BE2C (cell line): ENCODE measurements at regions not wholly inside any gene's neighbourhood (a gene's known extent, or its start where the extent isn't known, plus 50 kb on each side); places are given as distances from the start of the nearest gene placed in this dataset.

Source experiments
- DNase-seq: peaks from one replicate; pipeline ENCODE4 v3.0.0-alpha.2; 2020
- H3K27me3 ChIP-seq: fragments of 250-450 bp; sonication (Bioruptor Pico); 2 replicates; pipeline ENCODE4 v1.5.1; 2020; ENCODE audit warnings: mild to moderate bottlenecking
- H3K36me3 ChIP-seq: fragments of 250-450 bp; sonication (Bioruptor Pico); 2 replicates; pipeline ENCODE4 v1.5.1; 2020; ENCODE audit warnings: mild to moderate bottlenecking
- H3K4me1 ChIP-seq: fragments of 250-450 bp; sonication (Bioruptor Pico); 2 replicates; pipeline ENCODE4 v1.5.1; 2020
- H3K4me3 ChIP-seq: 2 replicates; pipeline ENCODE4 v1.5.1; 2011; ENCODE audit warnings: low read depth, low read length
- H3K9me3 ChIP-seq: fragments of 250-450 bp; sonication (Bioruptor Pico); 2 replicates; pipeline ENCODE4 v1.5.1; 2020
- TF ChIP-seq, protein P1 (sequence below): IDR thresholded peaks from 2 replicates; pipeline ENCODE4 v1.5.1; 2012; ENCODE audit warnings: mild to moderate bottlenecking, low read depth, low read length

GRCh38 chr18:50453732-50454131, 78.9 kb downstream of the SKA1 start:
- no peaks in the 10 kb centered on the region for H3K27me3 ChIP-seq
- no peak for DNase-seq

DNA sequence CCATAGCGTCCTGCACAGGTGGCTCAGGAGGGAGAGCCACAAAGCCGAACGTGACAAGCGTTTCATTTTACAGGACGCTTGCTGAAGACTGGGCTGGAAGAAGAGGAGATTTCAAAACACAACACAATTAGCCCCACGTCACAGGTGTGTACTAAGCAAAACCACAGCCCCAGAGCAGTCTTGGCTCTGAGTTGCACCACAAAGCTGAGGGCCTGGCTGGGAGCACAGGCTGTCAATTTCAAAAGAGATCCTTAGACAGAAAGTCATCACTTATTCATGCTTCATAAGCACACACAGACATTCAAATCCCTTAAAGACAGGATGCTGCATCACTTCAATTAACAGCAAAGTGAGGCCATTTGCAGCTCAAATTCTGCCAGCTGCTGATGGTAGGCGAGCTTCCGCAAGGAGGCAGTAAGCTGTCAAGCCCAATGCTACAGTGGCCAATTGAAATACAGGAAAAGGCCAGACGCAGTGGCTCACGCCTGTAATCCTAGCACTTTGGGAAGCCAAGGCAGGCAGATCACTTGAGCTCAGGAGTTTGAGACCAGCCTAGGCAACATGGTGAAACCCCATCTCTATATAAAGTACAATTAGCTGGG, 79.6 kb downstream of the SKA1 start:
- H3K9me3 ChIP-seq: no peaks in the 10 kb centered on the region
- no peak for DNase-seq
- H3K4me3 ChIP-seq: no peak overlapping the region
- no peaks in the 10 kb centered on the region for H3K36me3 ChIP-seq
- H3K27me3 ChIP-seq: no peaks in the 10 kb centered on the region
- no peaks in the 10 kb centered on the region for H3K4me1 ChIP-seq
- TF ChIP-seq, protein P1, sequence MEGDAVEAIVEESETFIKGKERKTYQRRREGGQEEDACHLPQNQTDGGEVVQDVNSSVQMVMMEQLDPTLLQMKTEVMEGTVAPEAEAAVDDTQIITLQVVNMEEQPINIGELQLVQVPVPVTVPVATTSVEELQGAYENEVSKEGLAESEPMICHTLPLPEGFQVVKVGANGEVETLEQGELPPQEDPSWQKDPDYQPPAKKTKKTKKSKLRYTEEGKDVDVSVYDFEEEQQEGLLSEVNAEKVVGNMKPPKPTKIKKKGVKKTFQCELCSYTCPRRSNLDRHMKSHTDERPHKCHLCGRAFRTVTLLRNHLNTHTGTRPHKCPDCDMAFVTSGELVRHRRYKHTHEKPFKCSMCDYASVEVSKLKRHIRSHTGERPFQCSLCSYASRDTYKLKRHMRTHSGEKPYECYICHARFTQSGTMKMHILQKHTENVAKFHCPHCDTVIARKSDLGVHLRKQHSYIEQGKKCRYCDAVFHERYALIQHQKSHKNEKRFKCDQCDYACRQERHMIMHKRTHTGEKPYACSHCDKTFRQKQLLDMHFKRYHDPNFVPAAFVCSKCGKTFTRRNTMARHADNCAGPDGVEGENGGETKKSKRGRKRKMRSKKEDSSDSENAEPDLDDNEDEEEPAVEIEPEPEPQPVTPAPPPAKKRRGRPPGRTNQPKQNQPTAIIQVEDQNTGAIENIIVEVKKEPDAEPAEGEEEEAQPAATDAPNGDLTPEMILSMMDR: no peak

More at GRCh38 chr18:50453732-50454131, 78.9 kb downstream of the SKA1 start:
- Histone ChIP-seq H3K9me3 (no peaks in the 10 kb centered on the region), H3K36me3 (no peaks in the 10 kb centered on the region), H3K4me3 (no peak overlapping the region), H3K4me1 (no peaks in the 10 kb centered on the region)
- TF ChIP-seq, protein P1: no peak

GRCh38 chr18:50456285-50456684, 81.4 kb downstream of the SKA1 start:
- H3K27me3 ChIP-seq: no peaks in the 10 kb centered on the region

DNA sequence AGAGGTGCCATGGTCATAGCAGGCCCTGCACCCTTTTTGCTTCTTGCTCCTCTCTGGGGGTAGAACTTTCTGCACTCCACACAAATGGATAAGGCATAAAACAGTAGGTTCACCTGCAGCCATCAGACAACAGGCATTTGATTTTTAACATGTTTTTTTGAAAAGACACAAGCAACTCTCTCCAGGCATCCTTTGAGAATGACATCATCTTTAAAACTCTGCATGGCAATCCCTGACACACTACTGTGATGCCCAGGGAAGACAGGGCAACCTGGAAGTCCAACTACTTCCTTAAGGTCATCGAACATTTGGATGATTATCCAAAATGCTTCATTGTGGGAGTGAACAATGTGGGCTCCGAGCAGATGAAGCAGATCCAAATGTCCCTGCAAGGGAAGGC, 82.8 kb downstream of the SKA1 start:
- no peak for DNase-seq
- Histone ChIP-seq H3K36me3 (no peaks in the 10 kb centered on the region), H3K27me3 (no peaks in the 10 kb centered on the region), H3K4me1 (no peaks in the 10 kb centered on the region), H3K9me3 (no peaks in the 10 kb centered on the region), H3K4me3 (no peak overlapping the region)
- TF ChIP-seq, protein P1: no peak

More at GRCh38 chr18:50456285-50456684, 81.4 kb downstream of the SKA1 start:
- Histone ChIP-seq H3K36me3 (no peaks in the 10 kb centered on the region), H3K9me3 (no peaks in the 10 kb centered on the region), H3K4me3 (no peak overlapping the region), H3K4me1 (no peaks in the 10 kb centered on the region)
- no peak for DNase-seq
- TF ChIP-seq, protein P1: no peak

GRCh38 chr18:50458366-50458765, 83.5 kb downstream of the SKA1 start:
- H3K36me3 ChIP-seq: no peaks in the 10 kb centered on the region
- DNase-seq: no peak
- no peaks in the 10 kb centered on the region for H3K27me3 ChIP-seq
- no peaks in the 10 kb centered on the region for H3K4me1 ChIP-seq
- no peaks in the 10 kb centered on the region for H3K9me3 ChIP-seq
- H3K4me3 ChIP-seq: no peak overlapping the region
- TF ChIP-seq, protein P1: no peak

- no peaks in the 10 kb centered on the region for H3K27me3 ChIP-seq
- no peaks in the 10 kb centered on the region for H3K9me3 ChIP-seq
- no peaks in the 10 kb centered on the region for H3K36me3 ChIP-seq
- no peak overlapping the region for H3K4me3 ChIP-seq
- DNase-seq: no peak
- no peaks in the 10 kb centered on the region for H3K4me1 ChIP-seq
- TF ChIP-seq, protein P1: no peak
These were observed 84.0 kb downstream of the SKA1 start for GRCh38 chr18:50458796-50459195.
